ENCODE measurements at regions not wholly inside any gene's neighbourhood (a gene's known extent, or its start where the extent isn't known, plus 50 kb on each side); places are given as distances from the start of the nearest gene placed in this dataset.

DNA sequence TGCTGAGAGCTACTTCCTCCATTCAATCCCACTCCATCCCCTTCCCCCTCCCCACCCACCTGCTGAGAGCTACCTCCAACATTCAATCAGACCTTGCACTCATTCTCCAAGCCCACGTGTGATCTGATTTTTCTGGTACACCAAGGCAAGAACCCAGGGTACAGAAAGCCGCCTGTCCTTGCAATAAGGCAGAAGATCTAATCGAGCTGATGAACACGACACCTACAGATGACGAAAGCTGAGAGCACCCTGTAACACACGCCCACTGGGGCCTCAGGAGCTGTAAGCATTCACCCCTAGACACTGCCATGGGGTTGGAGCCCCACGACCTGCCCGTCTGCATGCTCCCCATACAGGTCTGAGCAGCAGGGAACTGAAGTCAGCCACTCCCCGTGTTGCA lies 58.3 kb downstream of the TRIML1 start:
- no peak for DNase-seq (ENCODE audit: low read depth in 2 of 2)

DNA sequence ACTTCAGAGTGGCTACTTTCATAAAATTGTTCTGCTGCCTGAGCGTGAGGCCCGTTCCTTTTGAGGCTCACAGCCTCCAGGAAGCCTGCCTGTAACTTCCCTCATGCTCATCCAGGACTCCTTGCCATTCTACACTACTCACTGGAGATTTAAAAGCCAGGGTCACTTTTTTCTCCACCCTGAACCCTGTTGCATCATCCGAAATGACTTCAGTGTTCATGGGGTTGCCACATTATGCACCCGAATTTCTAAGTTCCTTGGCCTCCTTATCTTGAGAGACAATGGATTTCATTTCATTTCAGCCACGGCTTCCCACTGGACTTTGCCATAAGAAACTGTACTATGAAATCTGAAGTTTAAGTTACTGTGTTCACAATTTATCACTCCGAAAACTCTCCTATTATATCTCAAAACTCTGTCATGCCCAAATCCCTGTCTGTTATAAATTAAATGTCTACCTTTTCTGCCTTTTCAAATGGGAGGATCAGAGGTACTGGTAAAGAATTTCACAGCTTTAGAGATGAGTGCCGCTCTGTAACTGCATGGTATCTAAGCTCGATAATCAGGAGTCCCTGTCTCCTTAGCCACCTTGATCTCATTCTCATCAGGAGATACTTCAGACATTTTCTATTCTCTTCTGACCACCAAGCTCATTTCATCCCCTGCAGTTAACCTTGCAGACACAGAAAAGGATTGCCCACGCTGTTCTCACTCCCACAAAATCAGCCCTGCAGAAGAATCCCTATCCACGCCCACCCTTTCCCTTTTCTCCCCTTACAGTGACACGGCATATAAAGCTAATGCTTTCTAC lies 59.9 kb downstream of the TRIML1 start:
- DNase-seq (ENCODE audit: low read depth in 2 of 2): no peak

DNA sequence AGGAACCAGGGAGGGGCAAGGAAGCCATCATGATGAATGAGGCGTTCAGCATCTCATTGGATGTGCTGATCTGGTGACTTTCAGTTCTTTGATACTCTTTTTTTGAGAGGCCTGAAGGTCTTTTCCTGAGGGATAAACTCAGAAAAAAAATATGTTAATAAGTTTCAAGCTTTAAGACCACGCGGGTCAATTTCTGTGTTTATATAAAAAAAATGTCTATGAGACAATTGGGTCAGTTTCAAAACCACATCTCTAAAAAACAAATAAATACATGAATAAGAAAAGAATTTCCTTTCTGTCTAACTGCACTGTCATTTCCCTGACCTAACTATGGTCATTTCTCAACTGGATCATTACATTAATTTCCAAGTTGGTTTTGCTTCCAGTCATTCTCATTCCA lies 62.6 kb downstream of the TRIML1 start:
- DNase-seq (ENCODE audit: low read depth in 2 of 2): no peak

DNA sequence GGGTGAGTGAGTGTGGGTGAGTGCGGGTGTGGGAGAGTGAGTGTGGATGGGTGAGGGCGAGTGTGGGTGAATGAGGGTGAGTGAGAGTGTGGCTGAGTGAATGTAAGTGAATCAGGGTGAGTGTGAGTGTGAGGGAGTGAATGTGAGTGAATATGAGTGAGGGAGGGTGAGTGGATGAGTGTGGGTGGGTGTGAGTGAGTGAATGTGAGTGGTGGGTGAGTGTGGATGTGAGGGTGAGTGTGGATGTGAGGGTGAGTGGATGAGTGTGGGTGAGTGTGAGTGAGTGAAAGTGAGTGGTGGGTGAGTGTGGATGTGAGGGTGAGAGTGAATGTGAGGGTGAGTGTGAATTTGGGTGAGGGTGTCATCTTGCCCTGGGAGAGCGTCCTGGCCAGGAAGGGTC lies 67.5 kb downstream of the TRIML1 start:
- no peak for DNase-seq (ENCODE audit: low read depth in 2 of 2)

DNA sequence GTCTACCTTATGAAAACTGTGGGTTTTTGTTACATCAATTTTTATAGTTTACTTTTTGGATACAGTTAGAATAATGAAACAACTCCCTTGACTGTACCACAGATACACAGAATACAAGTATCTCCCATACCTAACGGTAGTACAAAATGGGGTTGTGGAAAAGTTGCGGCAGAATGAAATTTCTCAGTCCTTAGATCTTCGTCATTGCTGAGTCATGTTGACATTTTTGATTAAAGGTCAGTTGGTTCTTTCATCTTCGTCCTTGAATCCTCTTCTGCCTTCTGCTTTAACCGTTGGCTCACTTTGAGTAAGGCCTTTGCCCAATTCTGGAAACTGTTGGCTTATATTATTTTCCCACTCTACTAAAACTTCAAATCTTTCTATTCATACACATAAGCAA lies 75.6 kb downstream of the TRIML1 start:
- DNase-seq (ENCODE audit: low read depth in 2 of 2): no peak

DNA sequence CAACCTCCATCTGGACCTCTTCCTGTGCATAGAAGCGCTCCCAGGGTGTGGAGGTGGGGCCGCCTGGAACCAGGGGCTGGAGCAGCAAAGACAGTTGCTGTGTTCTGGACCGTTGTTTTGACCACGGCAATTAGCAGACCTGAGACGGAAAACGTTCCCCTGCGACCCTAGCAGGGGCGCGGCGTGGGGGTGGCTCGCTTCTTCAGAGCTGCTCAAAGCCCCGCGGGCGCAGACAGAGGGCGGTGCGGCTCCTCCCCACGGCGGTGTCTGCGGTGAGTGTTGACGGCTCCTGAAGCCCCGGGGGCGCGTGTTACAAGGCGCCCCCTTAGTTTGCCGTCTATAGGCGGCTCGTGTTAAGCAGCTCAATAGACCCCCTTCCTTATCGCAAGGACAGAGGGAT lies 79.2 kb downstream of the TRIML1 start:
- DNase-seq (ENCODE audit: low read depth in 2 of 2): no peak

DNA sequence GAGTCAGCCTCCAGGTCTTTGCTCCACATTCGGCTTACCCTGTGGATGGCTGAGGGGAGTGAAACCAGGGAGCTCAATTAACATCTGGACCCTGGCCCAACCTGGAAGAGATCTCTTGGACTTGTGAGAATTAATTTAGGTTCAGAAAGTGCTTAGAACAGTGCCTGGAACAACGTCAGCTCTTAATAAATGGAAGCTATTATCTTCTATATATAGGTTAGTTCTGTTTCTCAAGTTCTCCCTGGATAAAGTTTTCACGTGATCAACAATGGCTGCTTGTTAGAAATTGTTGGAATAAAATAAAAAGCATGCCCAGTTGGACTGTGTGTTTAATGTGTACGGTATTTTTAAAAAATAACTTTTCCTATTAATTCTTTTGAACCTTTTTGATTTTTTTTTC lies 80.8 kb downstream of the TRIML1 start:
- DNase-seq (ENCODE audit: low read depth in 2 of 2): no peak

DNA sequence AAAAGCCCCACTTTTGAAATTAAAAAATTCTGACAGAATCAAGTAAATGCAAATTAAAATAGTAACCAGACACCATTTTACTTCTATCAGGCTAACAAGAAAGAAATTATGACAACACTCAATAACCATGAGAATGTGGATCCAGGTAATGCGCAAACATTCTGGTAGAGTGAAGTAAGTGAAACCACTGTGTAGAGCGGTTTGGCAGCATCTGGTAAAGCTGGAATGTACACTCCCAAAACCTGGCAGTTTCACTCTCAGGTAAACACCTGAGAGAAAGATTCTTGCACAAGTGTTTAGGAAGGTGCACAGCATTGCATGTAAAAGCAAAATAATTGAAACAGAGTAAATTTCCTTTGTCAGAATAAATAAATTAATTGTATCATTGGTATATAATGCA lies 81.8 kb downstream of the TRIML1 start:
- no peak for DNase-seq (ENCODE audit: low read depth in 2 of 2)

DNA sequence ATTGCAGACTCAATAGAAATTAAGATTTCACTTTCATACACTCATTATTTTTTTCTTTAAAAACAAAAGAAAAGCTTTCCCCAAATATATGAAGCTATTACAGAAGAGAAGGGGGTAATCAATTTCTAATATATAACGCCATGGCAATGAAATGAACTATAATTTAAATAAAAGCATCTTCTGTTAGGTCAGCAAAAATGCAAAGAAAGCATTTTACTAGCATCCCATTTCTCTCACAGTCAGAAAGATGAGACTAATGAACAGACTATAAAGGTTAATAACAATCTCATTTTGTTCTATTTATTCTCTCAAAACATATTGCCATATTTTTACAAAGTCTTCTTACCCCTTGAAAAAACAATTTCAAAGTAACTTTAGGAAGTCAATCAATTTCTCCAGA lies 89.0 kb downstream of the TRIML1 start:
- DNase-seq (ENCODE audit: low read depth in 2 of 2): no peak

DNA sequence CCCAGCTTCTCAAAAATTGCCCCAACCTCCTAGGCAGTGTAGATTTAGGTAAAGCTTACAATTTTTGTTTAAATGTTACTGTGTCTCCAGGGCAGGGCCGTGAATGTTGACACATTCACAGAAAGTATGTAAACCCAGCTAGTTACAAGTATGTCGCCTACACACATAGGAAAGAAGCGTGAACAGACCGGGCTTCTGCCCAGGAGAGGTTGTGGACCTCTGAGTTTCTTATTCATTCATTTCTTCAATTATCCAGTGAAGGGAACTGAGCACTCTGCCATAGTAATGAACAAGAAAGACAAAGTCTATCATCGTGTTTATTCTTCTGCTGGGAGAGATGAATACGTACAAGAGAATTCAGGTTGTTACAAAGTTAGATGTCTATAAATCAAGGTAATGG lies 93.2 kb downstream of the TRIML1 start:
- no peak for DNase-seq (ENCODE audit: low read depth in 2 of 2)

DNA sequence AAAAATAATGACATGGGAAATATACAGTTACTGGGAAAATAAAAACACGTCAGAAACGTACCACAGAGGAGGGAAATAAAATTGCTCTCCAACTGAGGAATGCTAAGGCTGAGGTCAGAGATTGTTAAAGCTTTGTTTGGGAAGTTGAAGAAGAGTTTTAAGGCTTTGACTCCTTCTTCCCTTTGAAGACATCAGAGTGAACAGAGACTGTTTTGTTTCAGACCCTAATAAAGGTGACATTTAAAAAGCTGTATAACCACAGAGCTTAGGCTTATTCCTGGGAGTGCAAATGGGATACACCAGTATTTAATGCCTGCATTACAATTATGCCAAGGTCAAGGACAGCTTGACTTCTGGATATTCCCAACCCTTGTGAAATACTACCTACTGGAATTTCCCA lies 102.8 kb downstream of the TRIML1 start:
- DNase-seq (ENCODE audit: low read depth in 2 of 2): no peak

DNA sequence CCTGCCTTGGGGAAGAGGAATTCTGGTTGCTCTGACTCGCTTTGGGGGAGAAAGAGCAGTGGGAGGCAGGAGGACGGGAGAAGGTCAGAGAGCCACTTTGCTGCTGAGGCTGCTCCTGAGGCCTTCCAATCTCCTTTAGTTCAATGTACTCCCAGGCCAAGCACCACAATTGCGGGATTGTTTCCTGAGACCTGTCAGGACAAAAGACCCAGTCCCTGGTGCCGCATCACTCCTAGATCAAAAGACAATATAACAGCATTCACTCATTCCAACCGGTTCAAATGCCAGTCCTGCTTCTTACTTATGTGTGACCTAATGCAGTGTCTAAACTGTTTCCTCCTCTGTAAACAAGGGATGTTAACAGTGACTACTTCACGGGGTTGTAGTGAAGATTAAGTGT lies 106.4 kb downstream of the TRIML1 start:
- no peak for DNase-seq (ENCODE audit: low read depth in 2 of 2)

DNA sequence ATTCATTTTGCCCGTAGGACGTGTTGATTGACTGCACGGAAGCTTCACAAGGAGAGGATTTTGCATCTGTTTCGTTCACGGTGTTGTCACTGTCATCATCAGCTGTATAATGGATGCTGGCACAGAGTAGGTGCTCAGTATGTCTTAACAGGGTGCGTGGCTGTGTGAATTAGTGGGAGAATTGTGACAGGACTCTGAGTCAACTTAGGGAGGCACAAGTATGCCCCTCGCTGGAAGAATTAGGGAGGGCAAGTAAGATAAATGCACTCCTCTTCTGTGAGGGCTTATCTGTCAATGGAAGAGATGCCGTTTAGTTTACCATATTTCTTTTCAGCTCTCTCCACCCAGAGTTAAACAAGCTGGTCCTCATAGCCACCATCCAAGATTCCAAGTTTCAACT lies 107.2 kb downstream of the TRIML1 start:
- DNase-seq (ENCODE audit: low read depth in 2 of 2): no peak

DNA sequence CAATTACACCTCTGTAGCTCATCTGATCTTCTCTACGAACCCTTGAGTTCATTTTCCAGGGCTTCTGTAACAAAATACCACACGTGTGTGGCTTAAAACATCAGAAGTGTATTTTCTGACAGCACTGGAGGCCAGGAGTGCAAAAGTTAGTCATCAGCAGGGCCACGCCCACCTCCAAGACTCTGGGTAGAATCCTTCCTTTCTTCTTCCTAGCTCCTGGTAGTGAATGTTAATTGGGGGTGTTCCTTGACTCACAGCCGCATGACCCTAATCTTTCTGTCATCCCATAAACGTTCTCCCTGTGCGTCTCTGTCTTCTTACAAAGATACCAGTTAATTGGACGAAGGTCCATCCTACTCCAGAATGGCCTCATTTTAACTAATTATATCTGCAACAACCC lies 115.0 kb downstream of the TRIML1 start:
- no peak for DNase-seq (ENCODE audit: low read depth in 2 of 2)

DNA sequence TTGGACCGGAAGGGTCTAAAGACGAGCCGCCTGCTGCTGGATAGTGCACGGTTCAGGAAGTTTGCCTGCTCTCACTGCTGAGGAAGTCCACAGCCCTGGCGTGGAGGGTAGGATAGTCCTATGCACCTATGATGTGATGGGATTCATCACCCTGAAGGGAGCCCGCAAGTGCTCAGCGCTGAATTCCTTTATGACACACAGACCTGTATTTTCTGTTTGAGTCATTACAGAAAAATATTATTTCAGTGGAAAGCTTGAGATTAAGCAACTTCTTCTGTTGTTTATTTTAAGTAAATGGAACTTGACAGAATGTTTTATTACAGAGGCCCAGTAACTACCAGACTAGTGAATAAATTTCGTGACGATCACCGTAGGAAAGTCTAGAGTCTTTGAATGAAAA lies 123.2 kb downstream of the TRIML1 start:
- DNase-seq (ENCODE audit: low read depth in 2 of 2): no peak

DNA sequence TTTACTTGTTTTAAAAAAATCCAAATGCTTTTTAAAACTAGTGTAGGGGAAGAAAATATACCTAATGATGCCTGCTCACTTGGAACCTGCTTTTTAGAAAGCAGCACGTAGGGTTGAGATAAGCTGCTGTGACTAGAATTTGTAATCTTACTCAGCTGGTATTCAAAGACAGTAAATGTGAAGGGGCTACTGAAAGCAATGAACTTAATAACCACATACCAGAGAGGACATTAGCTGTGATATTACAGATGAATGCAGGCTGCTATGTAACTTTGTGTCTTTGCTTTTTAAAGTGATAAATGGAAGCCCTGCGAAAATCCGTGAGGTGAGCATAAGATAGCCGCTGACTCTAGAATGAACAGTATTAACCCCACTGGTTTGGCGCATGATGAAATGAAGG lies 124.1 kb downstream of the TRIML1 start:
- DNase-seq (ENCODE audit: low read depth in 2 of 2): no peak

DNA sequence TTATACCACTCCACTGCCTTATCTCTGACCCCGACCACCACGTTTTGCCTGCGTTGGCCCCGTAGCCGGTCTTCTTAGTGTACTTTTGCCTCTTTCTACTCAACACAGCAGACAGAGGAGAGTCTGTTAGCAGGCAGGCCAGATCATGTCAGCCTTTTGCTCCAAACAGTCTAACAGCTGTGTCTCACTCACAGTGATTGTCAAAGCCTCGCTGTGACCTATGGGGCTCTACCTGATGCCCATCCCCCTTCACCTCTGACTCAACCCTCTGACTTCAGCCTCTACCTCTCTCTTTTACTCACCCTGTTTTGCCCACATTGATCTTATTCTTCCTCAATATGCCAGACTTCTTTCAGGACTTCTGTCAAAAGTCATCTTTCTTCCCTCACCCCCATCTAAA lies 127.1 kb downstream of the TRIML1 start:
- no peak for DNase-seq (ENCODE audit: low read depth in 2 of 2)

DNA sequence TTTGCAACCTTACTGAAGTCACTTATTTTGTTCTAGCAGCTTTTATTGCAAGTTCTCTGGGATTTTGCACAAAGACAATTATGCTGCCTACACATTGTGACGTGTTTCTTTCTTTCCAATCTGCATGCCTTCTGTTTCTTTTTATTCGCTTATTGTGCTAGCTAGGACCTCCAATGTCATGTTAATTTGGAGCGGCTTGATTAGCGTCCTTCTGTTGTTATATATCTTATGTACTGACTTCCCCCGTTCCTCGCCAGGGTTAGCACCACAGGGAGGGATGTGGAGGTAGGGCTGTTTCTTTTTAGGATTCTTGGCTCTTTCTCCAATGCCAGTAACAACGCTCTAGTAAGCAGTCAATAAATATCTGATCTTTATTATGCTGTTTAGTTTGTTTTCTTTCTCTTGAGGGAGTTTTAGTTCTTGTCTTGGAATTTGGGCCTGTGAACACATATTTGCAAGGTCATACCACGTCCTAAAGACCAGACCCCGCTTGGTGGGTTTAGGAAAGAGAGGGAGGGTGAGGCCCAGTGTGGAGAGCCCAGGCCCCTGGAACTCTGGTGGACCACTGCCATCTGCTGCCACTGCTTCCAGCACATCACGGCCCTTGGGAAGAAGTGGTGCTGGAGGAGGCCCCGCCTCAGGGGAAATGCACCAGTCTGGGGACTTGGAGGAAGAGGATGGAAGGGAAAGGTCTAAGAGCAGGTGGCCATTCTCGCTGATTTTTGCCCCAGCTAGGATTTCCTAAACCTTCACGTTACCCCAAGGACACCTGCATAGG lies 129.1 kb downstream of the TRIML1 start:
- DNase-seq (ENCODE audit: low read depth in 2 of 2): no peak

DNA sequence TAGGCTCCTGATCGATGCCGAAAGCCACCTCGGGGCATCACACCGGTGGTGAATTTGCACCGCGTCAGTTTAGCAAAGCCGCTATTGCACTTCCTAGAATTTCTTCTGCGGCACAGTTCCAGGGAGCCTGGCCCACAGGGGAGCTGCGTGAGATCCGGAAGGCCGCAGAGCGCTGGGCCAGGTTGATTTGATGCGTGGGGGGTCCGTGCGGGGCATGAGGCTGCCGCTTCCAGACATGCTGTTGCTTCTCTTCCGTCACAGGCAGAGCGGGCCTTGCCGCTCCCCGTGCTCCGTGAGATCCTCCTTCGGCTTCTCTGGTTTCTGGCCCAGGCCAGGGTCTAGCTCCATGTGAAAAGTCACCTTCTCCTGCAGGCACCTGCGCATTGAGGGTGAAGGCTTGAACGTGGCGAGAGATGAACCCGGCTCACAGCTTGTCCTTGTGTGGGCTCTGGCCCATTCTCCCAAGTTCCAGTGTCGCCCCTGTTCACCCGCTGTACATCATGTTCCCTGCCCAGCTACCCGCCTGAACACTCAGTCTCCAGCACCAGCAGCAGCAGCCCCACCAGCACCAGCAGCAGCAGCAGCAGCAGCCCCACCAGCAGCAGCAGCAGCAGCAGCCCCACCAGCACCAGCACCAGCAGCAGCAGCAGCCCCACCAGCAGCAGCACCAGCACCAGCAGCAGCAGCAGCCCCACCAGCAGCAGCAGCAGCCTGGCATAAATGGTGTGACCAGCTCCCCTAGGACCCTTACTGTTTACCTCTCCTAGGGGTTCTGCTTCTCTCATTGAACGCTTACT lies 131.2 kb downstream of the TRIML1 start:
- no peak for DNase-seq (ENCODE audit: low read depth in 2 of 2)

DNA sequence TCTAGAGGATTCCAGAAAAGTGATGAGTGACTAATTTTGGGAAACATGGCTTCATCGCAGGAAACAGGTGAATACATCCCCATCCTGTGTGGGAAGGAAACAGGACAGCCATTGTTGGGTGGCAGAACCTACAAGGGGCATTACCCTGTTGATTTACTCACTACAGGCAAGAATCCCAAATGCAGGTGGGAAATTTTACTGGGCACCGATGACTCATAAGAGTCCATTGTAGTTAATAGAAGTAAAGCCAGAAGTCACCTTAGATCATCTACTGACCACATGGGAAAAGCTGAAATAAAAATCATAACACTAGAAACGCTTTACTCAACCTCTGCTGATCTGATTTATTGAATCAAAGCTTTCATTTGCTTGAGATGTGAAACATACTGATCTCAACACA lies 136.4 kb downstream of the TRIML1 start:
- no peak for DNase-seq (ENCODE audit: low read depth in 2 of 2)

DNA sequence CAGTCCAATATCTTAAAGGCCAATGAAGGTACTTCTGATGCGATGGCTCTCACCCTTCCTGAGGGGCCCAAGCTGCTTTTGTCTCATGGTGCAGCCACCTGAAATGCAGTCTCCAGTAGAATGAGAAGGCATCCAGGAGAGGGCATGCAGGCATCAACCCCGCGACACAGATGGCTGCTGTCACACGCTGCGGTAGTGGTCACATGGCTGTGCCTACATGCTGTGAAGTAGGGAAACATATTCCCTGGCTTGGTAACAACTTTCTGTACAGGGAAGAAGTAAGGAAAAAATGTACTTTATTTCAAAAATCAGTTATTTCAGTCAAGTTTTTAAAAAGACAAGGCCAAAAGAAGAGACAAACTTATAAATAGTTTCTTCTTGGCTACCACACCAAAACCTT lies 139.9 kb downstream of the TRIML1 start:
- DNase-seq (ENCODE audit: low read depth in 2 of 2): no peak

DNA sequence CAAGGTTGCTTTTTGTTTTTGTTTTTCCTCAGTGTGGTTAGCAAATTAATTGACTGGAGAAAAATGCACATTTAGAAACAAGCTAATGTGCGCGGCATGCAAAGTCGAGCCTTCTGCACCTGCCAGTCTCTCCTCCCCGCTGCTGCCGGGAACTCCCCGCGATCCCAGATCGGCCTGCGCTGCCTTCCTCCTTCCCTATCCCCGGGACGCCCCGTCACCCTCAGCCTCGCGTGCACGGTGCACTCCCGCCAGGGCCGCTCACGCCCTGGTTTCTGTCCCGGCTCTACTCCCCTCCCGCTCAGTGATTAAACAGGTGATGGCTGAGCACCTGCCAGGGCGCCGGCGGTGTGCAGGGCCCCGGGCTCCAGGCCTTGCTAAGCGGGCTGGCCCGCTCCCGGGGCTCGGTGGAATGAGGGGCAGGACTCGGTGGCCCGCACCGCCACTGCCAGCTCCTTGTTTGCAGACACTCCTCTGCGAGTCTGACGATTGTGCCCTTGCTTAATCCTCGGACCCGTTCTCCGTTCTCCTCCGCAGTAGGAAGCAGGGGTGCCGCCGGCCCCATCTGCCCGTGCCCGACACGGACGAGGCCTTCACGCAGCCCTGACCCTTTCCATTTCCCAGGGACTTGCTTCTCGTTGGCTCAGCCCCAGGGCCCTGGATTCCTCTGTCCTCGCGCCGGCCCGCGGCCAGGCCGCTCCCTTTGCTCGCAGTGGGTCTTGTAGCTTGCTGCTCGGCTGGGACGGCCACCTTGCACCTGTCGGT lies 143.4 kb downstream of the TRIML1 start:
- DNase-seq (ENCODE audit: low read depth in 2 of 2): no peak

Measured in stimulated activated CD4-positive, alpha-beta T cell treated with anti-CD3 and anti-CD28 coated beads, Interleukin-1b, Interleukin-23, amount 100 ng/mL, for 1 hour (primary cell).